SW480 (cell line): ENCODE measurements at regions not wholly inside any gene's neighbourhood (a gene's known extent, or its start where the extent isn't known, plus 50 kb on each side); places are given as distances from the start of the nearest gene placed in this dataset.
"Not testable (repeated sequence)": the region's sequence is repeated elsewhere in the genome, so short reads cannot be mapped to it uniquely, and the experiment has no call there.

Experiments used
- DNase-seq: peaks from one replicate; pipeline ENCODE4 v3.0.0-alpha.2; 2016; ENCODE audit warnings: low spot score

DNA sequence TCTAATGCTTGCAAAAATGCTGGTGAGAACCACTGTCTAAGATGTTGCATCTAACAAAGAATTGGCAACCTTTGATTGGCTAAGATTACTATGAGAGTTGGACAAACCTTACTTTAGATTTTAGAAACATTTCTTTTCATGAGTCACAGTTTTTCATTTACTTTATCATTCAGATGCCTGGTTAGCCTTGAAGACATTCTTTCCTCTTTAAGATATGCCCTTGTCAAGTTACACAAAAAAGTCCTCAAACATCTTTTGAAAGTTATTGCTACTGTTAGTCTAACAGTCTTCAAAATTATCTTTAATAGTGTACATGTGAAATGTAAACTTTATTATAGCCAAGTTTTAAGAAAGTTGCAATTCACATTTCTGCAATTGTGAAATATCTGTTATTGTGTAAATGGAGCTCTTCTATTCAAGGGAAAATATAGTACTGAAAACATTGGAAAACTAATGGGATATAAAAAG is 276.3 kb downstream of the RND3 start:
- no peak for DNase-seq

DNA sequence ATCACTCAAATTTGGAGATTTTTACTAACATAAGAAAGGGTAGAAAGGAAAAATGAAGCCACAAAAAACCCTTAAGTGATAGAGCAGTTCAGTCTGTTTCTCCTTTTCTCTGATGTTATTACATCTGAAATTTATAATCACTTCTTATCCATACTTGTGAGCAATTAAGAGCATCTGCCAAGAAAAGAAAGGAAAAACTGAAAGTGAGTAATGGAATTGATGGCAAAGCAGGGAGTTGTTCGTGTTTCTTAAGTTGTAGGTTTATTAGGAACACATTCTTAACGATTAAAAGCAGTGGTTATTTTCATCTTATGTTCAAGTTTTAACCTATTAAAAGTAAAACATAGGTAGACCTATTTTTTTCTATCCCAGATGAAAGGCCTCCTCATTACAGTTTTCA is 277.7 kb downstream of the RND3 start:
- no peak for DNase-seq

DNA sequence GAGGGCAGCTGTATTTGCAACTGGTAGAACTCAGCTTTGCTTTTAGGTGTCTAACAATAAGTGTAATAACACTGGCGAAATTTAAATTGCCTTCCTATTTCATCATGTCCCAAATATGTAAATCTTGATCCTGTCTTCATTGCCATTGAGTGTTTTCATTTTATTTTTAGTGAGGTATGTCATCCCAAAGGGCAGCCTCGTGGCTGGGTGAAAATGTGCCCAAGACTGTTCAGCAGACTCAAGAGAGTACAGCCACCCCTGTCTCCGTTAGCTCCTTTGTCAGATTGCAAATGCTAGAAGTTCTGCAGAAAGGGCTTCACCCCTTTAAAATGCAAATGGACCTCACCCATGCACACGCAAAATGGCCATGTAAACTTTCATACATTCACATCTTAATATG is 278.8 kb downstream of the RND3 start:
- DNase-seq = no peak

DNA sequence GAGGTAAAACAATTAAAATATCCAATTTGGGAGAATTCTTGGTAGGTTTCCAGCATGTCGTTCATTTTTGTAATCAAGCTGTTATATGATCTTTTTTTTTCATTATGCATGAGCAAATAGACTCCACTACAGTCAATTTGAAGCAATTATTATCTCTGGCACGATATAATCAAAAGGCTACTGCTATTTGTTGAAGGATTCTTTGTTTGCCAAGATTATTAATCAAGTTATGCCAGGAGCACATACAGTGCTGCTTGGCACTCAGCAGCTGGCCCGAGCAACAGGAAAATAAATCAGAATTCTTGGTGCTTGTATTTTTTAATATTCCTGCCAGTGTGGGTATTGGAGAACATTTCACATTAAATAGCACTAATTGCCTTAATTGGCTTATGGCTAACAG is 279.5 kb downstream of the RND3 start:
- no peak for DNase-seq

DNA sequence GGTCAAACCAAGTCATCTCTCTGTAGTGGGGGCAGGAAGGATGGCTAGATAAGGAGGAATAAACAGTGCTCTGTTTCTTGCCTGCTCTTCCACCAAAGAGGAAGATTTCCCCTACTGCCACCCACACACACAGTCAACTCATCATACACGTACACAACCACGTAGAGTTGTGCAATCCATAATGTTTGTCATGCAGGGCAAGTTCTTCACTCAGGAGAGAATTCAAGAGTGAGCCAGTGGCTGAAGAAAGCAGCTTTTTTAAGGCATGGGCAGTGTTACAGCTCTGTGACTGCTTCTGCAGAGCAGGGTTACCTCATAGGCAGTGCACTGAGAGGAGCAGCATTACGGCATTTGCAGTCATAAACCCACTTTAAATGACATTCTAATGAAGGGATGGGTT is 283.0 kb downstream of the RND3 start:
- no peak for DNase-seq

DNA sequence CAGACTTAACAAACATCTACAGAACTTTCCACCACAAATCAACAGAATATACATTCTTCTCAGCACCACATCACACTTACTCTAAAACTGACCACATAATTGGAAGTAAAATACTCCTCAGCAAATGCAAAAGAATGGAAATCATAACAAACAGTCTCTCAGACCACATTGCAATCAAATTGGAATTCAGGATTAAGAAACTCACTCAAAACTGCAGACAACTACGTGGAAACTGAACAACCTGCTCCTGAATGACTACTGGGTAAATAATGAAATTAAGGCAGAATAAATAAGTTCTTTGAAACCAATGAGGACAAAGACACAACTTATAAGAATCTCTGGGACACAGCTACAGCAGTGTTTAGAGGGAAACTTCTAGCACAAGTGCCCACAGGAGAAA is 292.7 kb downstream of the RND3 start:
- not testable (repeated sequence) for DNase-seq

DNA sequence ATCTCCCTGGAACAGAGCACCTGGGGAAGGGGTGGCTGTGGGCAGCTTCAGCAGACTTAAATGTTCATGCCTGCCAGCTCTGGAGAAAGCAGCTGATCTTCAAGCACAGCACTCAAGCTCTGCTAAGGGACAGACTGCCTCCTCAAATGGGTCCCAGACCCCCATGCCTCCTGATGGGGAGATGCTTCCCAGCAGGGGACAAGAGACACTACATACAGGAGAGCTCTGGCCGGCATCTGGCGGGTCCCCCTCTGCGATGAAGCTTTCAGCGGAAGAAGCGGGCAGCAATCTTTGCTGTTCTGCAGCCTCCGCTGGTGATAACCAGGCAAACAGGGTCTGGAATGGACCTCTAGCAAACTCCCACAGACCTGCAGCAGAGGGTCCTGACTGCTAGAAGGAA is 294.8 kb downstream of the RND3 start:
- DNase-seq = no peak

DNA sequence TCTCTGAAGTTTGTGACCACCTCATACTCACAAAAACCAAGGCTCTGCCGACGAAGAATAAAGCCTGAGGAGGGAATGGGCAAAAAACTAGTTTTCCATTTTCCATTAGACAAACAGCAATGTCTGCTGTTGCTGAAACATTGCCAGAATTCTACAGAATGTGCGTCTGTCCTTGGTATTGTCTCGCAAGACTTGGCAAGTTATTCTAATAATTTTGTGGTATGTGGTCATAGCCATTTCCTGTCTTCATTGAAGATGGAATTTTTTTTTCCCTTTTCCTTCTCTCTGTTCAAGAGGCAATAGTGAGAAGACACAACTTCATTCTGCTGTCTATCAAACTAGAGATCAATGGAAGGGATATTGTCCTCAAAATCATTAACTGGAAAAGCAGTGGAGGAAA is 296.1 kb downstream of the RND3 start:
- DNase-seq = no peak

DNA sequence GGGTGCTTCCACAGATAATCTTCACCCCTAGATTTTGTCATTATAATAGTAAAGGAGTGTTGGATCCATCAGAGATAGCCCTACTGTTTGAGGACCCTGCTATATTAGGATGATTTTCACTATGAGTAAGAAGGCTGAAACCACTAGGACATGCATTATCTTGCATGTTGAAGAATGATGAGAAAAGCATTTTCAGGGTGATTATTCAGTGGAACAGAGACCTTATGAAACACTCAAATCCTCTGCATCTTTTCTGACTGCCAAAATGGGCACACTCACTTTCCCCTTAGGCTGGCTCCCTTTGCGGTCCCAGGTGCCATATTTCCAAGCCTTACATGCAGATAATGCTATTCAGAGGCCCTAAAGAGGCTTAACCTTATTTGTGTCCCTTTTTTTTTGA is 296.9 kb downstream of the RND3 start:
- DNase-seq = no peak

DNA sequence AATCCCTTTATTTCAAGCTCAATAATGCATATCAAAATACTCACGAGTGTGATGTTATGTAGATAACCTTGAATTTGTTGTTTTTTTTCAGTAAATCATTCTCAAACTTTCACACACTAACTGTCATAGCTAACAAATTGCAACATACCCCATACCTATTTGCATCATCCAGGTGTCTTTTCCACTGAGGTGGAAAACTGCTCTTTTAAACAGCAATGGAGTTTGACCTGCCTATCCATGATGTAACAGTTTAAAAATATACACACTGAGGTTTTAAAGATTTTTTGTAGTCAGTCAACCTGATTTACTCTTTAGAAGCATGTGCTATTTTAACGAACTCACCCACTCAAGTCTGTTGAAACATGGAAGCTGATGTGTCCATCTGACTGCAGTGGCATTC is 298.7 kb downstream of the RND3 start:
- DNase-seq = no peak

DNA sequence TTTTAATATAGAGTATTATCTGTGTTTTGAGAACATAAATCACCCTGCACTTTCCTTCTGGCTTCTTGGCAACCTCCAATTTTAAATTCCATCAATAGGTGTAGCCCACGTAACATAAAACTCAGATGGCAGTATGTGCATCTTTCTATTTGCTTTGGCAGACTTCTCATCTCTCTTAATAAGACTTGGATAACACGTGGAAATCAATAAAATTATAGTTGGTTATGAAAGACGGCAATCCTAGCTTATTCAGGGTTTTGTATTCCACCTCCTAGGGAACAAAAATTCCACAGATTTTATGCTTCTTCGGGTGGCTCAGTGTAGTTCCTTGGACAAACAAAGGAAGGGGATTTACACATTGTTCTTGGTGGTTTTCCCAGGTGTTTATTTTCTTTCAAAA is 299.3 kb downstream of the RND3 start:
- DNase-seq = no peak

DNA sequence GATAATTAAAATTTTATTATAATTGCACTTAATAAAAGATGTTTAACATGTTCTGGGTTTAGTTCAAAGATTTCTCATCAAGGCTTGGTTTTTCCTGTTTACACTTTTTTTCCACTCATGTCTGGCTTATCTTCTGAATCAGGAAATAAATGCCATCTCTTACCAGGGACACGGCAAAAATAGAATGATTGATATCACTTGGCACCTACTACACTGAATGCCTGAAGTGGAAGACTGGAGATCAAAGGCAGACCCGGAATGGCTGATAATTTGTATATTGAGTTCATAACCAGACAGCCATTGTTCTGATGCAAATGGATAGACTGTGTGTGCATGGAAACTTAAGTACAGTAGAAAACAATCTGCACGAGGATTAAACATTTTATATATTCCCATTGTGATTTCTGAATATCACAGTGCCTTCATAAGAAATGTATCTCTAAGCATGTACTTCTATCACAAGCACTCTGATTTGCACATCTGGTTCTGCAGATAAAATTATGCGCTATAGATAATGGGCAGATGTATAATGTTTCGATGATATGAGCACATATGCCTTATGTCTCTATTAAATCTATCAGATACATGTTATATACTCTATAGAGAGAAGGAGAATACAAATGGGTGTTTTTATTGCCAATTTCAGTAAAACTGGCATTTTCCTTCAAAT is 304.8 kb downstream of the RND3 start:
- no peak for DNase-seq

DNA sequence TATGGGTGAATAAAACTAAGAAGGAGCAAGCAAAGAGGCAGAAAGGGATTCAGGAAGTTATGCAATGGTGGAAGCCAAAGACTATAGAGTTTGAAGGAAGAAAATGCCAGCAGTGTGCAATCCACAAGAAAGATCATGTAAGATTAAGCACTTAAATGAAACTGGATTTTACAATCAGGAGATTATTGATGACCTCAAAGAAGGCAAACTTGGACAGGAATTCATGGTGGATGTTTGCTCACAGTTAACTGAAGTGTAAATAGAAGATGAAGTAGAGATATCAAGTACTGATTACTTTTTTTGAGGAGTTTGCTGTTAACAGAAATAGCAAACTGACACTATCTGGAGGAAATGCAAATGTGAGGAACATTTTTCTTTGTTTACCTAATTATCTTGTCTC is 308.9 kb downstream of the RND3 start:
- DNase-seq = no peak

DNA sequence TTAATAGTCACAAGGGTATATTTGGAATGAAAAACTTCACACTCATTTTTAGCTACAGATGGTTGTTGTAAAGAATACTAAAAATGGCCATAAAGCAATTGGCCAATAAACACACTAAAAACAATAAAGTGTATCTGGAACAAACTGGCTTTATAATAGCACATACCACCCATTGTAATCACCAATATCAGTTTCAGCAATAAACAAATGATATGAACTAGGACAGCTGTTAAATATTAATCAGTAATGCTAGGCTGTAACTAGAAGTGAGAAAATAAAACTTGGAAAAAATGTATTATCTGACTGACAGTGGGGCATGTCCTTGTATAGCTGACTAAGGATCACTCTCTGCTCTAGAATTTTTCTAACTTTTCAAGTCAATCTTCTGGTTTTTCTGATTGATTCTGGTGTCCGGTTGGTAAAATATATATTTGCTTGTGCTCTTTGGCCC is 312.5 kb downstream of the RND3 start:
- DNase-seq = no peak

DNA sequence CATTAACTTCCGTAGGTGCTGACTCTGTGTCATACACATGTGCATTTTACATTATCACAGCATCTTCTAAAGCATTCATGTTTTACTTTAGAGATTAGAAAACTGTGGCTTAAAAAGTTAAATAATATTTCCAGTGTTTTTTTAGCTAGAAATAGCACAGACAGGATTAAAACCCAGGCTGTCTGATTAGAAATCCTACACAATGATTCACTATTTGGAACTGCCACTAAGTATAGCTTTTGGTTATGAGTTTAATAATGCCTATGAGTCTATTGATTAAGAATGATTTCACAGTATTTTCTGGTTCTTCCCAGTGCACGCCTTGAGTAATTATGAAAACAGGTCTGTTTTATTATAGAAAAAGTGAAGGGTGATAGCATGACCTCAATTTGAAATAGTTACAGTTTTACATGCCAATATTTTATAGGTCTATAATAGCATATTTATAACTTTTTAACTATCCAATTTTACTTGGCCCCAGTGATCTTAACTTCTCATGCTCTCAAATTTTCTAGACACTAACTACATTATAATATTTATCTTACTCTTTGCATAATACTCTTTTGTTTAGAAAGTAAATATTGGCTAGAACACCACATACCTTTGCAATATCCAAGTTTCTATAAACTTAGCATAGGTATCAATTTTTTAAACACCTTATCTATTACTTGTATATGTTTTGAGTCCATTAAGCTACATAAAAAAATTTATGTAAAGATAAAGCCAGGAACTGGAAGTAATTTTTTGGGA is 313.2 kb downstream of the RND3 start:
- DNase-seq = no peak

DNA sequence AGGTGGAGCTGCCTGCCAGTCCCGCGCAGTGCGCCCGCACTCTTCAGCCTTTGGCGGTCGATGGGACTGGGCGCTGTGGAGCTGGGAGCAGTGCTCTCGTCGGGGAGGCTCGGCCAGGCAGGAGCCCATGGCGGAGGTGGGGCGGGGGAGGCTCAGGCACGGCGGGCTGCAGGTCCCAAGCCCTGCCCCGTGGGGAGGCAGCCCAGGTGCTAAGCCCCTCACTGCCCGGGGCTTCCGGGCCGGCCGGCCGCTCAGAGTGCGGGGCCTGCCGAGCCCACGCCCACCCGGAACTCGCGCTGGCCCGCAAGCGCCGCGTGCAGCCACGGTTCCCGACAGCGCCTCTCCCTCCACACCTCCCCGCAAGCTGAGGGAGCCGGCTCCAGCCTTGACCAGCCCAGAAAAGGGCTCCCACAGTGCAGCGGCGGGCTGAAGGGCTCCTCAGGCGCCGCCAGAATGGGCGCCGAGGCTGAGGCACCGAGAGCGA is 316.4 kb downstream of the RND3 start:
- no peak for DNase-seq

DNA sequence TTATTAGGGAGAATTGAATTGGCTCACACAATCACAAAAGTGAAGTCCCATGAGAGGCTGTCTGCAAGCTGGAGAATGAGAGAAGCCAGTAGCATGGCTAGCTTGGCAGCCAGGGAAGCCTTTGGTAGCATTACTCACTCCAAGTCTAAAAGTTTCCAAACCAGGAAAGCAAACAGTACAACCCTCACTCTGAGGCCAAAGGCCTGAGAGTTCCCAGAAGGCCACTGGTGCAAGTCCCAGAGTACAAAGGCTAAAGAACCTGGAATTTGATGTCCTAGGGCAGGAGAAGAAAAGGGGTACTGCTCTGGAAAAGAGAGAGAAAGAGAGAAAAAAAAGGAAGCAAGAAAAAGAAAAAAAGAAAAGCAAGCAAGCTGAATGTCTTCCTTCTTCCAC is 318.2 kb downstream of the RND3 start:
- no peak for DNase-seq

DNA sequence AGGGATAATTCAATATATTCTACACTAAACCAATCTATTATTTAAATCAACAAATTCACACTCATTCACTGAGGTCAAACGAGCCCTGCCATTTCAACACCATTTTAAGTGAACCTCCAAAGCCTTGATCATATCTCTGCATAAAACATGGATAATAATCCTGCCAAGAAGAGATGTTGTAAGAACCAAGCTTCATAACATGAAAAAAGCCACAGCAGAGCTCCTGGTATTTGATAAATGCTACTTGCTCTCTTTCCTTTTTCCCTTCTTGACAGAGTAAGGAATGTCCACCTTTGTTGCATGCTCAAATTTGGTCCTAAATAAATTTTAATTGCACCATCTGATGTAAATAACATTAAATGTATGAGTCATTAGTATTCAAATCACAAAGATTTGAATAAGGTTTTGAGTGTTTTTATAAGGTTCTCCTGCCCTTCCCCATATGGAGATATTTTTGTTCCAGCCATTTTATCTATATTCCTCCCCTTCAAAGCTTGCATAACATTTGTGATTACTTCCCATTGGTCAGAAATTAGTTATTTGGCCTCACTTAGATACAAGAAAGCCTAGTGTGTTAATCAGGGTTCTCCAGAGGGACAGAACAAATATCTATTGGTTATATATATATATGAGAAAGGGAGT is 318.8 kb downstream of the RND3 start:
- no peak for DNase-seq

DNA sequence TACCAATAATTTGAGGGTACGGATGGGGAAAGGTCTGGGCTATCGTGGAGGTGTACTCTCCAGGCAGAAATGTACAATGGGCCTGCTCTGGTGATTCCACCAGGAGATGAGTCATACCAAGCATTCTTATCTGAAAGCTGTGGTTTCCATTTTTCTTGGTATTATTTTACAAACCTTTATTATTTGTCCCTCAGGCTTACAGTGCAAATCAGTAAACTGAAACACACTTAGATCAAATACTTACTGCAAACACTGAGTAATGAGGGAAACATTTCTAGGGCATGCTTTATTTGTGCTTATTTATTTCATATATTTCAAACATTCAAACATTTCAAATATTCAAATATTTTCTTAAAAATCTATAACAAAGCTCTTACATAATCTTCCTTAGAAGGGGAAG is 319.8 kb downstream of the RND3 start:
- peak; percentile 20 for DNase-seq

DNA sequence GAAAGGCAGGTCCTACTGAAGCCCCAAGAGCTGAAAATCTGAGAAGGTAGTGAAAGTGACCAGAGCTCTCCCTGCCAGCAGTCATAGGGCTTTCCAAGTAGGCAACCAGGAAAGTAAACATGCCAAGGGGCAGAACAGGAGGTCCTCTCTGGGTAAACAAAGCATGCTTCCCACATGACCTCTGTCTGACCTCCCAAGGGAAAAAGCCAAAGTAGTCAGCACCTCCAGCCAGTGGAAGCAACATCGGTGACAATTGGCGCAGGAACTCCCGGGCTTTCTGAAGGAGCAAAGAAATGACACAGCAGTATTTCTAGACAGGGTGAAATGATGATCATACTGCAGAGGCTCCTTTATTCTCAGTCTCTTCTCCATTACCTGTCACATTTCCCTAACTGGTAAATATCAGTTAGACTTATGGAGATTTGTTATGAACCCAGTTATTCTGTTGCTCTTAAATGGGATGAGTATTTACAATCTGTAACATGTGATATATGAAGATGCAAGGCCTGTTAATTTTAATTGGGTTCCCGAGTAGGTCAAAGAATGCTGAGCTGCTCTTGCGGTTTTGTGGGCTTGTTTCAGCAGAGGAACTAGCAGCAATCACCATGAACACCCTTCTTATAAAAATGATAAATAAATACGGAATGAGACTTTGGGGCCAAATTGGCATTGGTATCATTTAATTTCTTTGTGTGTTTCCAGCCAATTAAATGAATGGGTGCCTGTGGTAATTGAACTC is 321.0 kb downstream of the RND3 start:
- no peak for DNase-seq

DNA sequence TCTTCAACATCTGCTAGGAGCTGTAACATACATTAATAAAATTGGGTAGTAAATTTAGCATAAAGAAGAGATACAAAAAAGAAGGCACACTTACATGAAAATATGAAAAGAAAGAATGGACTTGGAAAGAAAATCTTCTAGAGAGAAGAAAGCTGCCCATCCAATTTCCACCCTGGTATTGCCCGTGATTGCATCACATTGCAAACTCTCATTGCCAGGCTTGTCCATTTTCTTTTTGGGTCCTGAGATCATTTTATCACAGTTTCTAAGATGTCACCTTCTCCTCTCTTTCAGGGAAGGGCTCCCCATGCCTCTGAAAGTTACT is 321.5 kb downstream of the RND3 start:
- peak; percentile 33 for DNase-seq

DNA sequence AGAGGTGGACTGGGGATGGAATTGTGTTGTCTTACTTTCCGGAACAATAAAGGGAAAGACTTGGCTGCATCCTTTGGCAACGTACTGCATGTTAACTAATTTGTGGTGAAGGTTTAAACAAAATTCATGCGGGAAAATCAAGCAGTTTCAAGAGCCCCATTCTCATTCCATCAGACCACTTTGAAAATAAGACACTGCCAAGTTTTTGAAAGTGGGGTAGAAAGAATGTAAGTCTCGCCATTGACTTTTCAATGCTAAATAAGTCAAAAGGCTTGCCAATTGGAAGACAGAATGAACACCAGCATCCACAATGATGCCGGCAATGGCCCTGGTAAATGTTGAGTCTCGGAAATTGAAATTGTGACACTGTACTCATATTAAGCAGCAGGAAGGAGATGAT is 322.0 kb downstream of the RND3 start:
- DNase-seq = no peak
